ENCODE measurements at regions not wholly inside any gene's neighbourhood (a gene's known extent, or its start where the extent isn't known, plus 50 kb on each side); places are given as distances from the start of the nearest gene placed in this dataset.

DNA sequence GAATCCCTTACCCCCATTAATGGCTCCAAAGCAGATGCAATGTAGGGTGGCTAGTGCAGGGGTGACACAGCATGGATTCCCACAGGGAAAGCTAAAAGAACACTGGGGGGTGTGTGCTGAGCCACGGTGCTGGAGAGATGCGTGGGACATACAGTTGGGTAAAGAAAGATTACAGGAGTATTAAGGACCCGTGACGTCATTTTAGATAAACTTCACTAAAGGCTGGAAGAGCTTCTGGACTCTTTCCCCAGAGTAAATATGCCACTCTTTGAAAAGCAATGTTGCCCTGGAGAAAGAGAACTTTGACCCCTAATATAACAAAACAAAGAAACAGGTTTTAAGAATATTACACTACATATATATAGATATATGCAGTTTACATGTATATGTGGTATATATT lies 481.5 kb upstream of the VSTM2A start:
- Histone ChIP-seq H3K79me2 (ENCODE audit: insufficient read depth, low read length) (no peaks in the 10 kb centered on the region), H2AFZ (ENCODE audit: low read length) (no peak overlapping the region), H3K9me3 (ENCODE audit: low read length) (peaks cover 71% of the 10 kb centered on the region), H3K27me3 (ENCODE audit: control insufficient read depth in 1 of 2, insufficient read depth in 2 of 2, low read length in 2 of 2) (no peaks in the 10 kb centered on the region), H3K4me1 (ENCODE audit: insufficient read depth, low read length) (no peaks in the 10 kb centered on the region), H3K4me3 (replicated peaks in 1 of 3; ENCODE audit: insufficient read depth in 1 of 3, low read depth in 2 of 3, low read length in 3 of 3) (no peak overlapping the region), H3K36me3 (replicated peaks in 1 of 2; ENCODE audit: control insufficient read depth in 1 of 2, insufficient read depth in 2 of 2, low read length in 2 of 2) (no peaks in the 10 kb centered on the region), H4K20me1 (ENCODE audit: insufficient read depth, low read length) (no peaks in the 10 kb centered on the region), H3K9ac (ENCODE audit: insufficient read depth, low read depth, low read length) (no peak overlapping the region), H3K4me2 (ENCODE audit: low read depth, low read length) (no peak overlapping the region), H3K27ac (ENCODE audit: extremely low read length, insufficient read depth, low read length) (no peak overlapping the region)
- POLR2A ChIA-PET: no interaction called here
- in situ Hi-C loops (cut with HindIII; ENCODE audit: extremely low pct_ligation_motif_present, low pct_unique_long_range_greater_than_20kb) (no loop called here), intact Hi-C loops (cut with micrococcal nuclease; ENCODE audit: unreplicated experiment) (no loop called here)
- CTCF ChIA-PET (ENCODE audit: low intra/inter-chr PET ratio, low total read pairs): no interaction called here
- no peak for DNase-seq (ENCODE audit: low spot score)
- FAIRE-seq: no peak
- ATAC-seq: no peak
- TF ChIP-seq ATF7 (IDR thresholded peaks at IDR 0.05) (peak; percentile 82), ATF7 (CRISPR knock-in tag; IDR thresholded peaks at IDR 0.05) (no peak), CREB1 (IDR thresholded peaks at IDR 0.05) (peak; percentile 91), CREB1 (CRISPR knock-in tag; IDR thresholded peaks at IDR 0.05) (no peak), CC2D1A (CRISPR knock-in tag; IDR thresholded peaks at IDR 0.05) (no peak), ZFP1 (CRISPR knock-in tag; IDR thresholded peaks at IDR 0.05) (no peak)
- BruUV-seq (replicated peaks): no TSS peak
- 4% methylated on average over 4 of the region's 4 CpGs for WGBS (ENCODE audit: low lambda C conversion rate)

DNA sequence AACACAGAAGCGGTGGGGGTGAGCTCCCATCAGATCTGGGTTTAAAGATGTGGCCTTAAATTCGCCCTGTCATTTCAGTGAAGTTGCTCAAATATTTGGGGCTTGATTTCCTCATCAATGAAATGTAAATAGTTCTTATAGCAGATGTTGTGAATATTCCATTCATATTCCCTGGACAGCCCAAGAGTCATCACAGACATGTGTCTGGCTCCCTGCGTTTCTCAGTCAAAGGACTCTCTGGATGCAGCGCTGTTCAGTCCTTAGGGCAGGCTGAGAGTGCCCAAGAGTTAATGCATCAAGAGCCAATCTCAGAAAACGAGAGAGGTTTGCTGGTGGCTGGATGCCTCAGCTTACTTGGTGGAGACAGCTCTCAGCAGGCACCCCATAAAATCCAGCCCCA lies 475.5 kb upstream of the VSTM2A start:
- Histone ChIP-seq H3K9me3 (ENCODE audit: low read length) (peaks cover 81% of the 10 kb centered on the region), H2AFZ (ENCODE audit: low read length) (no peak overlapping the region), H3K4me2 (ENCODE audit: low read depth, low read length) (no peak overlapping the region), H4K20me1 (ENCODE audit: insufficient read depth, low read length) (no peaks in the 10 kb centered on the region), H3K79me2 (ENCODE audit: insufficient read depth, low read length) (no peaks in the 10 kb centered on the region), H3K4me3 (replicated peaks in 1 of 3; ENCODE audit: insufficient read depth in 1 of 3, low read depth in 2 of 3, low read length in 3 of 3) (no peak overlapping the region), H3K9ac (ENCODE audit: insufficient read depth, low read depth, low read length) (no peak overlapping the region), H3K4me1 (ENCODE audit: insufficient read depth, low read length) (no peaks in the 10 kb centered on the region), H3K27ac (ENCODE audit: extremely low read length, insufficient read depth, low read length) (no peak overlapping the region), H3K36me3 (replicated peaks in 1 of 2; ENCODE audit: control insufficient read depth in 1 of 2, insufficient read depth in 2 of 2, low read length in 2 of 2) (no peaks in the 10 kb centered on the region), H3K27me3 (ENCODE audit: control insufficient read depth in 1 of 2, insufficient read depth in 2 of 2, low read length in 2 of 2) (no peaks in the 10 kb centered on the region)
- ChIA-PET POLR2A (no interaction called here), CTCF (ENCODE audit: low intra/inter-chr PET ratio, low total read pairs) (no interaction called here)
- no peak for DNase-seq (ENCODE audit: low spot score)
- BruUV-seq (replicated peaks): no TSS peak
- in situ Hi-C loops (cut with HindIII; ENCODE audit: extremely low pct_ligation_motif_present, low pct_unique_long_range_greater_than_20kb) (no loop called here), intact Hi-C loops (cut with micrococcal nuclease; ENCODE audit: unreplicated experiment) (loop anchor here (2.0 kb wide), 1 partner anchor 22 kb away; no protein-coding TSS in a partner anchor)
- FAIRE-seq: no peak
- WGBS (ENCODE audit: low lambda C conversion rate): 6% methylated on average over 4 of the region's 5 CpGs
- no peak for ATAC-seq
- TF ChIP-seq ZNF20 (CRISPR knock-in tag; IDR thresholded peaks at IDR 0.05): no peak
- TF ChIP-seq GABPA (IDR thresholded peaks at IDR 0.05; ENCODE audit: low read depth, low read length): no peak
- TF ChIP-seq GABPA (CRISPR knock-in tag; IDR thresholded peaks at IDR 0.05; ENCODE audit: low read depth): no peak
- no peak for TF ChIP-seq NFE2 (CRISPR knock-in tag; IDR thresholded peaks at IDR 0.05)
- no peak for TF ChIP-seq RBAK (CRISPR knock-in tag; IDR thresholded peaks at IDR 0.05)
- no peak for TF ChIP-seq ZNF260 (CRISPR knock-in tag; IDR thresholded peaks at IDR 0.05; ENCODE audit: borderline replicate concordance, low read depth)
- no peak for TF ChIP-seq NFE2L2 (IDR thresholded peaks at IDR 0.05; ENCODE audit: low read length)
- TF ChIP-seq ZNF644 (CRISPR knock-in tag; IDR thresholded peaks at IDR 0.05; ENCODE audit: low read depth): no peak
- TF ChIP-seq, protein P1, sequence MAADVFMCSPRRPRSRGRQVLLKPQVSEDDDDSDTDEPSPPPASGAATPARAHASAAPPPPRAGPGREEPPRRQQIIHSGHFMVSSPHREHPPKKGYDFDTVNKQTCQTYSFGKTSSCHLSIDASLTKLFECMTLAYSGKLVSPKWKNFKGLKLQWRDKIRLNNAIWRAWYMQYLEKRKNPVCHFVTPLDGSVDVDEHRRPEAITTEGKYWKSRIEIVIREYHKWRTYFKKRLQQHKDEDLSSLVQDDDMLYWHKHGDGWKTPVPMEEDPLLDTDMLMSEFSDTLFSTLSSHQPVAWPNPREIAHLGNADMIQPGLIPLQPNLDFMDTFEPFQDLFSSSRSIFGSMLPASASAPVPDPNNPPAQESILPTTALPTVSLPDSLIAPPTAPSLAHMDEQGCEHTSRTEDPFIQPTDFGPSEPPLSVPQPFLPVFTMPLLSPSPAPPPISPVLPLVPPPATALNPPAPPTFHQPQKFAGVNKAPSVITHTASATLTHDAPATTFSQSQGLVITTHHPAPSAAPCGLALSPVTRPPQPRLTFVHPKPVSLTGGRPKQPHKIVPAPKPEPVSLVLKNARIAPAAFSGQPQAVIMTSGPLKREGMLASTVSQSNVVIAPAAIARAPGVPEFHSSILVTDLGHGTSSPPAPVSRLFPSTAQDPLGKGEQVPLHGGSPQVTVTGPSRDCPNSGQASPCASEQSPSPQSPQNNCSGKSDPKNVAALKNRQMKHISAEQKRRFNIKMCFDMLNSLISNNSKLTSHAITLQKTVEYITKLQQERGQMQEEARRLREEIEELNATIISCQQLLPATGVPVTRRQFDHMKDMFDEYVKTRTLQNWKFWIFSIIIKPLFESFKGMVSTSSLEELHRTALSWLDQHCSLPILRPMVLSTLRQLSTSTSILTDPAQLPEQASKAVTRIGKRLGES (CRISPR knock-in tag; IDR thresholded peaks at IDR 0.05; ENCODE audit: borderline replicate concordance): no peak
- TF ChIP-seq ZBTB3 (CRISPR knock-in tag; IDR thresholded peaks at IDR 0.05; ENCODE audit: borderline replicate concordance, low read depth): no peak
- TF ChIP-seq PHB2 (IDR thresholded peaks at IDR 0.05; ENCODE audit: partially characterized antibody): no peak
